ENCODE measurements at regions not wholly inside any gene's neighbourhood (a gene's known extent, or its start where the extent isn't known, plus 50 kb on each side); places are given as distances from the start of the nearest gene placed in this dataset.
A peak's percentile ranks its signal among the peaks of the same experiment; 100 is the strongest.

DNA sequence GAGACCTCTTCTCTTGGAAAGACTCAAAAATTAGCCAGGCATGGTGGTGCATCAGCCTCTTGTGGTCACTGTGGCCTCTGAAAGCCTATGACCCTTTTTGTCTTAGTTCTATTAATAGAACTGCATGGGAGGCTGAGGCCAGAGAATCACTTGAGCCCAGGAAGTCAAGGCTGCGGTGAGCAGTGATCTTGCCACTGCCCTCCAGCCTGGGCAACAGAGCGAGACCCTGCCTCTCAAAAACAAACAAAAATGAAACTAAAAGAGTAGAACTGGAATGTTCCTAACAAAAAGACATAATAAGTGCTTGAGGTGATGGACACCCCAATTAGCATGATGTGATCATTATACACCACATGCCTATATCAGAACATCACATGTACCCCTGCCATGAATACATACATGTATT, 197.0 kb upstream of the EEA1 start:
- H3K27me3 ChIP-seq (ENCODE audit: low read depth): no peaks in the 10 kb centered on the region
- no peak for TF ChIP-seq CTCF (IDR thresholded peaks at IDR 0.05; ENCODE audit: borderline replicate concordance)
- no peak overlapping the region for H3K4me3 ChIP-seq
- no peaks in the 10 kb centered on the region for H3K36me3 ChIP-seq
- H3K9me3 ChIP-seq (replicated peaks): no peaks in the 10 kb centered on the region
- H3K4me1 ChIP-seq: peaks cover 34% of the 10 kb centered on the region
- intact Hi-C loops (cut with micrococcal nuclease): no loop called here
- no peak for DNase-seq
- H3K27ac ChIP-seq (replicated peaks): peak overlapping the region; percentile 90

DNA sequence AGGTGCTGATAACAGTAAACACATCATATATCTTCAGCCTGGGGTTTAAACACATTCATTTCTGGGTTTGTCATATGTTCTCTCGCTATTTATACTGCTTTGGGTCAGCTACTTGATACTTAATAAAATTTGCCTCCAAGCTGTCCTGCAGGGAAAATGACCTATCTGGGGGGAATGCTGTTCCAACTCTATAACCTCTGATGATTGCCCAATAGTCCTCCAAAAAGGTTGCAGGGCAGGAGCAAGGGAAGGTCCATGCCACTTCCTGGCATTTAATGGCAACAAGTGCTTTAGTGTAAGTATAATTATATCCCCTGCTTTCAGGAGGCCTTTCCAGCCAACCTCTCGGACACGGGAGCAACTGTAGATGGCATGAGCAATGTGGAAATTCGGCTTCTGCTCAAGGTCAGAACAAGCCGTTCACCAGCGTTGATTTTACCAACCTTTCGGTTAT, 198.0 kb upstream of the EEA1 start:
- peaks cover 35% of the 10 kb centered on the region for H3K4me1 ChIP-seq
- intact Hi-C loops (cut with micrococcal nuclease): no loop called here
- DNase-seq: no peak
- no peaks in the 10 kb centered on the region for H3K36me3 ChIP-seq
- H3K9me3 ChIP-seq (replicated peaks): no peaks in the 10 kb centered on the region
- H3K27me3 ChIP-seq (ENCODE audit: low read depth): no peaks in the 10 kb centered on the region
- no peak overlapping the region for H3K4me3 ChIP-seq
- TF ChIP-seq CTCF (IDR thresholded peaks at IDR 0.05; ENCODE audit: borderline replicate concordance): no peak
- H3K27ac ChIP-seq (replicated peaks): peak overlapping the region; percentile 90

DNA sequence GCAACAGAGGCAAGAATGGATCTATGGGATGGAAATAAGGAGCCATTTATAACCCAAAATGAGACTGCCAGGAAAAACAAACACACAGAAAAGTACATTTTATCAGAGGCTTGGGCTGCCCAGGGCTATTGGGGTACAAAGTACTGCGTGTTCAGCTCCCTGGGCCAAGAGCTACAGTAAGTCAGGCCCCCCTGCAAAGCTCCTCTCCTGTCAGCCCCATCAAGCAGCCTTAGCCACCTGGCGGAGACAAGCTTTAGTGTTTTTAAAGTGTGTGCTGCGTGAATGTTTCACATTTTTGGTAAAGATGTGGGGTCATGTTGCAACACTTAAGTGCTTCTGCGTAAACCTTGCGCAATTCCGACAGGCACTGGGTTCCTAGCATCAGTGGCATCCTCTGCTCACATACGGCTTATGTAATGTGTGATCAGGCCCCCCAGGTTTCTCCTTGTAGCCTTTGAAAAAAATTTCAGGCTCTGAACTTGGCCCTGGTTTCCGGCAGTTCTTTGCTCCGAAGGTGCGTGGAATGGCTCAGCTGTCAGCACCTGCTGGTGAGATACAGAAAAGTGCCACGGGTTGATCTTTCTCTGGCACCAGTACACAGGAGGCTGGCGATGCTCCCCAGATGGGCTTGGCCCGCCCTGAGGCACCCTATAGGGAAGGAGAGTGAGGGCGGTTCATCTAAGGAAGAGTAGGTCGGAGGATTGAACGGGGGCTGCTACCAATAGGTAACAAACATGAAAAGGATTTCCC, 198.7 kb upstream of the EEA1 start:
- Histone ChIP-seq H3K9me3 (replicated peaks) (no peaks in the 10 kb centered on the region), H3K27ac (replicated peaks) (peak overlapping the region; percentile 90), H3K4me1 (peaks cover 35% of the 10 kb centered on the region), H3K27me3 (ENCODE audit: low read depth) (no peaks in the 10 kb centered on the region), H3K4me3 (peak overlapping the region; percentile 15), H3K36me3 (no peaks in the 10 kb centered on the region)
- peak; percentile 58 for TF ChIP-seq CTCF (IDR thresholded peaks at IDR 0.05; ENCODE audit: borderline replicate concordance)
- intact Hi-C loops (cut with micrococcal nuclease): no loop called here
- DNase-seq: peak; percentile 78

GRCh38 chr12:93128332-93128707, 199.2 kb upstream of the EEA1 start:
- no peaks in the 10 kb centered on the region for H3K9me3 ChIP-seq (replicated peaks)
- H3K27ac ChIP-seq (replicated peaks): peak overlapping the region; percentile 90
- peak; percentile 14 for DNase-seq
- H3K4me3 ChIP-seq: peak overlapping the region; percentile 15
- intact Hi-C loops (cut with micrococcal nuclease): no loop called here
- no peak for TF ChIP-seq CTCF (IDR thresholded peaks at IDR 0.05; ENCODE audit: borderline replicate concordance)
- peaks cover 35% of the 10 kb centered on the region for H3K4me1 ChIP-seq
- H3K36me3 ChIP-seq: no peaks in the 10 kb centered on the region
- no peaks in the 10 kb centered on the region for H3K27me3 ChIP-seq (ENCODE audit: low read depth)

DNA sequence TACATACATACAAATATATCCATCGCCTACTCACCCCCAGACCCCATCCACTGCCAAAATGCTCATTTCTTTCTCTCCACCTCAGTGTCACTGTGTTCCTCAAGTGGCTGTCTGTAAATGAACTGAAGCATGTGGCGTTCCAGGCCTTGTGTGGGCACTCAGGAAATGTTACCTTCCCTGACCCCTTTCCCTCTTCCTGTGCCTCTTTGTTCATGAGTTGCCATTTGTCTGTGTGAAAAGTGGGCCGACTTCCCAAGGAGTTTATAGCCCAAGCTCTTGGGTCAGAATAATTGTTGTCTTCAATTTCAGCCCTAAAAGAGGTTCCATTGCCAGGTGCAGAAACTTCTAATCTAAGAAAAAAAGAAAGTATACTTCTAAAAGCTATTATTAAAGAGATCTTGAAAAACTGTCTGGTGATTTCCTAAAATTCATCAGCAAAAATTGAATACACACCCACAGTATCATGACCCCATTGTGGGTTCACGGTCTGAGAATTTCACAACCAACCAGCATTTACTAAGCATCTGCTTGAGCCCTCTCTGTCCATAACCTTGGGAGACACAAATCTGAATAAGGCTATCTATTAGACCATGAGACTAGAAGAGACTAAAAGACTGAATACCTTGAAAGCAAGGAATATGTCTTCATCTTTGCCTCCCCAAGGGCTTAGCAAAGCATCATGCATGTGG, 201.4 kb upstream of the EEA1 start:
- H3K4me3 ChIP-seq: no peak overlapping the region
- TF ChIP-seq CTCF (IDR thresholded peaks at IDR 0.05; ENCODE audit: borderline replicate concordance): no peak
- peaks cover 44% of the 10 kb centered on the region for H3K4me1 ChIP-seq
- intact Hi-C loops (cut with micrococcal nuclease): no loop called here
- DNase-seq: no peak
- H3K9me3 ChIP-seq (replicated peaks): no peaks in the 10 kb centered on the region
- peak overlapping the region; percentile 46 for H3K27ac ChIP-seq (replicated peaks)
- H3K27me3 ChIP-seq (ENCODE audit: low read depth): no peaks in the 10 kb centered on the region
- no peaks in the 10 kb centered on the region for H3K36me3 ChIP-seq
